ENCODE measurements at regions not wholly inside any gene's neighbourhood (a gene's known extent, or its start where the extent isn't known, plus 50 kb on each side); places are given as distances from the start of the nearest gene placed in this dataset.

GRCh38 chr6:23181356-23182110 is 612.2 kb downstream of the HDGFL1 start:
- Histone ChIP-seq H3K4me3 (no peak overlapping the region), H3K9me3 (no peaks in the 10 kb centered on the region), H3K27ac (no peak overlapping the region), H3K4me1 (no peaks in the 10 kb centered on the region), H3K4me2 (no peak overlapping the region)
- CTCF ChIA-PET = interaction anchor here (0.7 kb wide), 1 partner anchor 265 kb away, joined by 3 read pairs; no protein-coding TSS in a partner anchor
- TF ChIP-seq PHF8 (IDR thresholded peaks at IDR 0.05; ENCODE audit: borderline replicate concordance, low read depth) = no peak
- TF ChIP-seq REST (IDR thresholded peaks at IDR 0.05) = no peak
- TF ChIP-seq BCL3 (IDR thresholded peaks at IDR 0.05) = no peak
- no peak for TF ChIP-seq BHLHE40 (IDR thresholded peaks at IDR 0.05; ENCODE audit: low read depth, low read length)
- TF ChIP-seq RFX5 (IDR thresholded peaks at IDR 0.05) = no peak
- no peak for TF ChIP-seq HDAC2 (IDR thresholded peaks at IDR 0.05)
- no peak for TF ChIP-seq ATOH8 (CRISPR knock-in tag; IDR thresholded peaks at IDR 0.05; ENCODE audit: low read depth)
- TF ChIP-seq E2F6 (IDR thresholded peaks at IDR 0.05; ENCODE audit: borderline replicate concordance, low read depth) = no peak
- TF ChIP-seq ZFP36 (IDR thresholded peaks at IDR 0.05; ENCODE audit: borderline replicate concordance, partially characterized antibody) = no peak
- no peak for TF ChIP-seq HOXA7 (CRISPR knock-in tag; IDR thresholded peaks at IDR 0.05)
- no peak for TF ChIP-seq TP53 (CRISPR knock-in tag; IDR thresholded peaks at IDR 0.05)
- TF ChIP-seq FOXS1 (CRISPR knock-in tag; IDR thresholded peaks at IDR 0.05) = no peak
- no peak for ATAC-seq
- POLR2A ChIA-PET = no interaction called here
- 70% methylated on average over 7 of the region's 7 CpGs for WGBS (ENCODE audit: missing lambda C conversion rate)
- no peak for FAIRE-seq
- DNase-seq (ENCODE audit: low read depth in 1 of 2, low spot score in 1 of 2) = no peak

- CTCF ChIA-PET = no interaction called here
- DNase-seq (ENCODE audit: low read depth in 1 of 2, low spot score in 1 of 2) = no peak
- H3K27ac ChIP-seq = no peak overlapping the region
- H3K4me2 ChIP-seq = no peak overlapping the region
- 52% methylated on average over 7 of the region's 7 CpGs for WGBS (ENCODE audit: missing lambda C conversion rate)
- no peak for ATAC-seq
- H3K4me1 ChIP-seq = no peaks in the 10 kb centered on the region
- FAIRE-seq = no peak
- H3K9me3 ChIP-seq = no peaks in the 10 kb centered on the region
- POLR2A ChIA-PET = no interaction called here
- H3K4me3 ChIP-seq = no peak overlapping the region
- TF ChIP-seq HES2 (IDR thresholded peaks at IDR 0.05) (no peak), MAFK (IDR thresholded peaks at IDR 0.05; ENCODE audit: partially characterized antibody) (no peak), KDM5A (IDR thresholded peaks at IDR 0.05) (no peak), RAD21 (conservative IDR thresholded peaks at IDR 0.05 in 1 of 2, IDR thresholded peaks at IDR 0.05 in 1 of 2) (no peak), CTCF (IDR thresholded peaks at IDR 0.05) (no peak), JUN (IDR thresholded peaks at IDR 0.05) (no peak), USF2 (IDR thresholded peaks at IDR 0.05) (no peak), ELK1 (IDR thresholded peaks at IDR 0.05; ENCODE audit: low read depth, low read length) (no peak), CHD2 (IDR thresholded peaks at IDR 0.05; ENCODE audit: low read length, partially characterized antibody) (no peak), FOSB (CRISPR knock-in tag; IDR thresholded peaks at IDR 0.05) (no peak), POLR2A (IDR thresholded peaks at IDR 0.05; ENCODE audit: low read length) (no peak), PBX3 (IDR thresholded peaks at IDR 0.05) (no peak), FOXS1 (CRISPR knock-in tag; IDR thresholded peaks at IDR 0.05) (no peak), HDAC2 (IDR thresholded peaks at IDR 0.05) (no peak), ZNF302 (CRISPR knock-in tag; IDR thresholded peaks at IDR 0.05) (no peak)
Observed at GRCh38 chr6:23183846-23184245, 614.5 kb downstream of the HDGFL1 start.

Measured in A549 (cell line).